ENCODE measurements at regions not wholly inside any gene's neighbourhood (a gene's known extent, or its start where the extent isn't known, plus 50 kb on each side); places are given as distances from the start of the nearest gene placed in this dataset.

DNA sequence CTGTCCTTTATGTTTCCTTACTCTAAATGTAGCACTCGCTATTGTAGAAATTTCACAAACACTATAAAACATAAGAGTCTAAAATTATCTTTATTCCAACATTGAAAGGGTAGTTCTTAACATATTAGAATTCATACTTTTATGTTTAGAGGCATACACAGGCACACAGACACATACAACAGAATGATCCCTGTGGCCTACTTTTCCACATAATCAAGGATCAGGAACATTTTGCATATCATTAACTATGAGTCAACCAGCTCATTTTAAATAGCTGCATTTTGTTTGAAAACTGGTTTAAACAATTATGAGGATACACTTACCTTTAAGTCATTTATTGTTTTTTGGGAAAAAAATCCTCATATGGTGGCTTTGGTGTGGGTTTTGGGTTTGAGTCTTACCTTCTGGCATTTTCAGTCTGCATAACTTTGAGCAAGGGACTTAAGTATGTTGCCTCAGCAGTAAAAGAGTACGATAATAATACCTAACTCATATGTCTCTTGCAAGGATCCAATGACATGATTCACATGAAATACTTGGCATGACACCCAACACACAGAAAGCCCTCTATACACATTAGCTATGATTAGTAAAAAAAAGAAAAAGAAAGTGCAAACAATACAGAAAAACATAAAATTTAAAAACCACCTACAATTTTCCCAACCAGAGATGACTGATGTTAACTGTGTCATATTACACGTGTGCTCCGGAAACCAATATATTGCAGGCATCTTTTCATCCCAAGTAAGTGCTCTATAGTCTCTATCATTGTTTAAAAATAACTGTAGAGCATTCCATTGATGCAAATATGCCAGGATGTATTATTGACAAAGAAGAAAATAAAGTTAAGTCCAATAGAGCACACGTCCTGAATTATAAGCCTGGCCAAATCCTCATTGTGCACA is 213.1 kb upstream of the ADAMTS9 start:
- H3K27me3 Mint-ChIP-seq, result no peaks in the 10 kb centered on the region
- H3K4me3 Mint-ChIP-seq, result no peak overlapping the region
- DNase-seq, result no peak
- no peak overlapping the region for H3K27ac Mint-ChIP-seq
- peaks cover 4% of the 10 kb centered on the region for H3K9me3 Mint-ChIP-seq
- CTCF ChIA-PET, result no interaction called here
- no peaks in the 10 kb centered on the region for H3K36me3 Mint-ChIP-seq
- no peaks in the 10 kb centered on the region for H3K4me1 Mint-ChIP-seq

DNA sequence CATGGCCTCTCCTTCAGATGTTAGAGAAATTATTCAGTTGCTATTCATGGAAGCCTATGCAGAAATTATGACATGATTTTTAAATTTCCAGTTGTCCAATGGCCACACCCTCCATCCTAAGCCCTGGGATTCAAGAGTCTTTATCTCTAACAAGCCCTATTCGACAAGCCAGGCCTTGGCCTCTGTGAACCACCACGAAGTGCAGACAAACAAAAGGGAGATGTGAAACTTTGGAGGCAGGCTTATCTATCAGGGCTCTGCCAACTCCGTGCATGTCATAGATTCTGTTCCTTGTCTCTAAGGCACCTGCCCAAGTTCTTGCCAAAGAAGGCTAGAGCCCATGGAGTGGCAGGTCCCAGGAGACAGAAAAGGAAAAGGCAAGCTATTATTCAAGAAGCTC is 212.4 kb upstream of the ADAMTS9 start:
- CTCF ChIA-PET, result no interaction called here
- H3K4me3 Mint-ChIP-seq, result no peak overlapping the region
- H3K9me3 Mint-ChIP-seq, result peaks cover 3% of the 10 kb centered on the region

GRCh38 chr3:64898941-64899340 is 211.1 kb upstream of the ADAMTS9 start:
- no peak overlapping the region for H3K27ac Mint-ChIP-seq
- H3K27me3 Mint-ChIP-seq, result no peaks in the 10 kb centered on the region
- CTCF ChIA-PET, result no interaction called here
- H3K36me3 Mint-ChIP-seq, result no peaks in the 10 kb centered on the region
- no peaks in the 10 kb centered on the region for H3K4me1 Mint-ChIP-seq
- no peaks in the 10 kb centered on the region for H3K9me3 Mint-ChIP-seq
- no peak for DNase-seq
- no peak overlapping the region for H3K4me3 Mint-ChIP-seq

More for the DNA sequence above, 212.4 kb upstream of the ADAMTS9 start:
- Mint-ChIP-seq H3K27me3 (no peaks in the 10 kb centered on the region), H3K4me1 (no peaks in the 10 kb centered on the region), H3K36me3 (no peaks in the 10 kb centered on the region), H3K27ac (no peak overlapping the region)
- DNase-seq, result no peak

GRCh38 chr3:64895991-64896895 is 208.4 kb upstream of the ADAMTS9 start:
- Mint-ChIP-seq H3K27ac (no peak overlapping the region), H3K4me3 (no peak overlapping the region), H3K4me1 (no peaks in the 10 kb centered on the region), H3K27me3 (no peaks in the 10 kb centered on the region), H3K36me3 (no peaks in the 10 kb centered on the region), H3K9me3 (peaks cover 2% of the 10 kb centered on the region)
- no peak for DNase-seq
- CTCF ChIA-PET, result no interaction called here

GRCh38 chr3:64895106-64895990 is 207.5 kb upstream of the ADAMTS9 start:
- H3K27me3 Mint-ChIP-seq, result no peaks in the 10 kb centered on the region
- no peaks in the 10 kb centered on the region for H3K4me1 Mint-ChIP-seq
- no peaks in the 10 kb centered on the region for H3K36me3 Mint-ChIP-seq
- H3K4me3 Mint-ChIP-seq, result no peak overlapping the region
- DNase-seq, result no peak
- peaks cover 2% of the 10 kb centered on the region for H3K9me3 Mint-ChIP-seq
- H3K27ac Mint-ChIP-seq, result no peak overlapping the region
- CTCF ChIA-PET, result no interaction called here

- DNase-seq, result no peak
- H3K27me3 Mint-ChIP-seq, result no peaks in the 10 kb centered on the region
- H3K4me3 Mint-ChIP-seq, result no peak overlapping the region
- H3K9me3 Mint-ChIP-seq, result peaks cover 2% of the 10 kb centered on the region
- CTCF ChIA-PET, result no interaction called here
- no peaks in the 10 kb centered on the region for H3K4me1 Mint-ChIP-seq
- H3K27ac Mint-ChIP-seq, result no peak overlapping the region
- H3K36me3 Mint-ChIP-seq, result no peaks in the 10 kb centered on the region
These were observed 206.2 kb upstream of the ADAMTS9 start for GRCh38 chr3:64894006-64894405.

GRCh38 chr3:64892671-64893309 is 205.0 kb upstream of the ADAMTS9 start:
- Mint-ChIP-seq H3K27me3 (no peaks in the 10 kb centered on the region), H3K4me3 (no peak overlapping the region), H3K27ac (no peak overlapping the region), H3K4me1 (no peaks in the 10 kb centered on the region), H3K36me3 (no peaks in the 10 kb centered on the region), H3K9me3 (peaks cover 2% of the 10 kb centered on the region)
- CTCF ChIA-PET, result no interaction called here
- no peak for DNase-seq

GRCh38 chr3:64891021-64891420 is 203.2 kb upstream of the ADAMTS9 start:
- H3K27ac Mint-ChIP-seq, result no peak overlapping the region
- H3K9me3 Mint-ChIP-seq, result peaks cover 4% of the 10 kb centered on the region
- no peak for DNase-seq
- H3K36me3 Mint-ChIP-seq, result no peaks in the 10 kb centered on the region
- H3K27me3 Mint-ChIP-seq, result no peaks in the 10 kb centered on the region
- CTCF ChIA-PET, result no interaction called here
- H3K4me1 Mint-ChIP-seq, result no peaks in the 10 kb centered on the region
- H3K4me3 Mint-ChIP-seq, result no peak overlapping the region

DNA sequence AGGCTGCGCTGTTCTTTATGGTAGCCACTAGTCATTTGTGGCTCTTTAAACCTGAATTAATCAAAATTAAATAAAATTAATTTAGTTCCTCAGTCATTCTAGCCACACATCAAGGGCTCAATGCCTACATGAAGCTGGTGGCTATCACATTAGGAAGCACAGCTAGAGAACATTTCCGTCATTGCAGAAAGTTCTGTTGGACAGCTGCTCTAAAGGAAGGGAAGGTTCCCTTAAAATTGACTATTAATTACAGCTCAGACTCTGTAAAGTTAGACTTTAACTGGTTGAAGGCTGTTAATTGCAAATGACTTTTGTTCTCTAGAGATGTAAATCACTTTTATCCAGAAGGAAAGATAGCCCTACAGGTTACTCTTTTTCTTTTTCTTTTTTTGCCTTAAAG is 202.7 kb upstream of the ADAMTS9 start:
- Mint-ChIP-seq H3K4me3 (no peak overlapping the region), H3K4me1 (no peaks in the 10 kb centered on the region), H3K36me3 (no peaks in the 10 kb centered on the region), H3K27me3 (no peaks in the 10 kb centered on the region), H3K9me3 (peaks cover 4% of the 10 kb centered on the region), H3K27ac (no peak overlapping the region)
- CTCF ChIA-PET, result no interaction called here
- no peak for DNase-seq

GRCh38 chr3:64890006-64890405 is 202.2 kb upstream of the ADAMTS9 start:
- no peak overlapping the region for H3K4me3 Mint-ChIP-seq
- CTCF ChIA-PET, result no interaction called here
- no peaks in the 10 kb centered on the region for H3K36me3 Mint-ChIP-seq
- H3K4me1 Mint-ChIP-seq, result no peaks in the 10 kb centered on the region
- no peak for DNase-seq
- H3K27ac Mint-ChIP-seq, result no peak overlapping the region
- peaks cover 4% of the 10 kb centered on the region for H3K9me3 Mint-ChIP-seq
- H3K27me3 Mint-ChIP-seq, result no peaks in the 10 kb centered on the region

GRCh38 chr3:64888840-64889392 is 201.1 kb upstream of the ADAMTS9 start:
- H3K4me3 Mint-ChIP-seq, result no peak overlapping the region
- no peak for DNase-seq
- H3K27ac Mint-ChIP-seq, result no peak overlapping the region
- H3K36me3 Mint-ChIP-seq, result no peaks in the 10 kb centered on the region
- no peaks in the 10 kb centered on the region for H3K4me1 Mint-ChIP-seq
- no peaks in the 10 kb centered on the region for H3K27me3 Mint-ChIP-seq
- peaks cover 4% of the 10 kb centered on the region for H3K9me3 Mint-ChIP-seq
- CTCF ChIA-PET, result no interaction called here

GRCh38 chr3:64888165-64888564 is 200.4 kb upstream of the ADAMTS9 start:
- H3K4me3 Mint-ChIP-seq, result no peak overlapping the region
- H3K27ac Mint-ChIP-seq, result no peak overlapping the region
- no peaks in the 10 kb centered on the region for H3K4me1 Mint-ChIP-seq
- CTCF ChIA-PET, result no interaction called here
- DNase-seq, result no peak
- H3K9me3 Mint-ChIP-seq, result peaks cover 4% of the 10 kb centered on the region
- no peaks in the 10 kb centered on the region for H3K36me3 Mint-ChIP-seq
- no peaks in the 10 kb centered on the region for H3K27me3 Mint-ChIP-seq

DNA sequence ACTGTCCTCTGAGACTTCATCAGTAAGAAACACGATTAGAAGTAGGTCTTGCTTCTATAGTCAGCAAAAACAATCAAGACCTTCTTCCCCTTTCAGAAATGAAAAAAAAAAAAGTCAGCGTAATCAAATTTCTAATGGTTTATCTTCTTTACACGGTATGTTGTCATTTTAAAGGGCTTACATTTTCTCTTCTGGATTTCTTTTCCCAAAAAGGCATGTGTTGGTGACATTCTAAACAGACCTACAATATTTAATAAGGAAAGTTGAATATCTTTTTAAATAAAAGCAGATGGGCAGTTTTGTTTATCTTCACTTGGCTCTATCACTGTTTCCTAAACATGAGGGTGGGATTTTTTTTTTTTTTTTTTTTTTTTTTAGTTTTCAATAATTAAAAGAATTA is 197.3 kb upstream of the ADAMTS9 start:
- no peaks in the 10 kb centered on the region for H3K27me3 Mint-ChIP-seq
- no peak for DNase-seq
- no peak overlapping the region for H3K27ac Mint-ChIP-seq
- peaks cover 3% of the 10 kb centered on the region for H3K9me3 Mint-ChIP-seq
- no peaks in the 10 kb centered on the region for H3K36me3 Mint-ChIP-seq
- H3K4me3 Mint-ChIP-seq, result no peak overlapping the region
- CTCF ChIA-PET, result no interaction called here
- no peaks in the 10 kb centered on the region for H3K4me1 Mint-ChIP-seq
